NCI-H187 treated with DMSO at 0.1 percent for 48 hours (cell line): ENCODE measurements at regions not wholly inside any gene's neighbourhood (a gene's known extent, or its start where the extent isn't known, plus 50 kb on each side); places are given as distances from the start of the nearest gene placed in this dataset.

Experiments used
- DNase-seq: peaks from one replicate; lab custom pipeline; 2025; lab: John Stamatoyannopoulos, UW

DNA sequence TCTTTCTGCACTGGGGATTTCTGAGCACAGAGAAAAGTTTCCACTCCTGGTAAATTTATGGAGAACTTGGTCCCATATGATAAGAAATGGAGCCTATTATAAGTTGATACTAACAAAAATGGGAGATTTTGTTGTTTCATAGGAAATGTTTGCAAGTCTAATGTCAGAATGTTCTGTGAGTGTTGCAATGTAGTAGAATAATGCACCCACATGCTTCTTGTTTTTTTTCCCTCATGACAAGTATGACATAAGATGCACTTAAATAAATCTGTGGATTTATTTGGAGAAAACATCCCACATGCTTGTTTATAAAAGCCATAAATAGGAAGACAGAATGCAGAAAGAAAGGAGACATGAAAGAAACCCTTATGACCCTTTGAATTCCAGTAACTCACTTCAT, 50.8 kb upstream of the KCNJ6 start:
- DNase-seq = no peak

- DNase-seq = no peak
Measured at GRCh38 chr21:37968744-37969143, 52.5 kb upstream of the KCNJ6 start.

DNA sequence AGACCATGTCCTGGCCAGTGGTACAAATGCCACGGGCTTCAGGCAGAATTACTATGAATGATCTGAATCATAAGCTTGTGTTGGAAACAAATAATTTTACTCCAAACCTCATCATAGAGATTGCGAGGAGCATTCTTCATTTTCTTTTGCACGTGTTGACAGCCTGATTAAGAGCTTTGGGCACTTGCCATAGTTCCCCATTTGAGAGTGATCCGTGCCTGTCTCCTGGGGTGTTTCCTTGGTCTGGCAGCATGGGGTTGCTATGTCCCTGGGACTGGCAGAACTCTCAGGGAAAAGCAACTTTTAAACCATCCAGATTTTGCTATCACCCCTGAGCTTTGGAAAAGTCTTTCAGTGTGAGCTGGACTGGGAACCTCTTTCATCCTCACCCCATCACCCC, 54.3 kb upstream of the KCNJ6 start:
- no peak for DNase-seq

GRCh38 chr21:37971390-37971950, 55.2 kb upstream of the KCNJ6 start:
- no peak for DNase-seq

DNA sequence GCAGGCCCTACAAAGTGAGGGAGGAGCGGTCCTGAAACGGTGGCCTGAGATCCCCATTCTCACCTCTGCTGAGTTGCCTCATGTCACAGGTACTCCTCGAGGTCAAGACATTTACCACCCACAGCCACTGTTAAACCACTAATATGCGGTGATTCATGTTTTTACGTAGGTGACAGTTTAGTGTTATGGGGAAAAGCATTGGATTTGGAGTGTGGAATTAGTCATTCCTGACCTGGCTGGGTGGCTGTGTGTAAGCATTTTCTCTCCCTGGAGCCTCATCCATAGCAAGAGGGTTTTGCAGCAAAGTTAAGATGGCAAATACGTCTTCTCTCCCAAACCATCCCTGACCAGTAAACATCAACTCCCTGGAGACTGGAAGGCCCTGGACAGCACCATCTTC, 57.8 kb upstream of the KCNJ6 start:
- no peak for DNase-seq

GRCh38 chr21:37982496-37983318, 66.5 kb upstream of the KCNJ6 start:
- DNase-seq = no peak

DNA sequence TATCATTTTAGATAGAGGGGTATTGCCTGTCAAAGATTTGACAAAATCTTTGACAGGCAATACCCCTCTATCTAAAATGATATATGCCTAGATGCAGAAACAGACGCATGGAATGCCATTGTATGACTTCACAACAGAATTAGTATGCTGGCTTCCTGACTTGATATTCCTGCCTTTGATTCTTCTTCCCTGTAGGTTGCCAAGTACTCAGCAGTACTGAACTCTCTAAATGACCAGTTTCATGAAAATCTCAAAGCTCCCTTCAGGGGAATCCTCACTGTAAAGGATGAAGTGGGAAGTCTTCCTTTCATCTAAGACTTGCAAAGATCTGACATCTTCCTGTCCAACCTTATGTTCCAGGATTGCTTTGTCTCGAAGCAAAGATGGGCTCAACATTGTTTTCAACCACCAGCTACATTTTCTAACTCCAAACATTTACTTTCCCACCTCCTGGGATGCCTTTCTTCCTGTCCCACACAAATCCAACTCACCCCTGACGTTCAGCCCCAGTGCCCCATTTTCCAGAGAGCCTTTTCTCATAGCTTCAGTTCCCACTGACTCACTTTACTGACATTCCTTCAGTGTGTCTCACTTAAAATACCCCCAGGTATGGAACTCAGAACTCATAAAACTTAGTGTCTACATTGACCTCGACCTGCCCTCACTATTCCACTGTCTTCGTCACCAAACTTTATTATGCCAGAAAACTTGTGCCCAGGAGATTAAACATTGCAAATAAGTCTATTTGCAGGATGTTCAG, 67.3 kb upstream of the KCNJ6 start:
- no peak for DNase-seq

- DNase-seq = no peak
Measured at GRCh38 chr21:37984416-37984815, 68.2 kb upstream of the KCNJ6 start.

DNA sequence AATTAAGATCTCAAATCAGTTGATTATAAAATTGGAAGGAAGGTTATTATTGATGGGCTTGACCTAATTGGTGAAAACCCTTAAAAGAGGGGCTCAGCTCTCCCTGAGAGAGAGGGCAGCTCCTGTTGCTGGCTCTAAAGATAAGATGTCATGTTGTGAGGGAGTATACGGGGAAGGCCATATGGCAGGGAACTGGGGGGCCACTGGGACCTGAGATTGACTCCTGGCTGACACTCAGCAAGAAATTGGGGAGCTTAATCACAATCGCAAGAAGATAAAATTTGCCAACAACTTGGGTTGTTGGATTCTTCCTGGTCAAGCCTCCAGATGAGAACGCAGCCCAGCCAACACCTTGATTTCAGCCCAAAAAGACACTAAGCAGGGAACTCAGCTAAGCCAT, 69.7 kb upstream of the KCNJ6 start:
- no peak for DNase-seq

GRCh38 chr21:37986751-37987399, 70.6 kb upstream of the KCNJ6 start:
- DNase-seq = no peak

GRCh38 chr21:37987668-37988067, 71.4 kb upstream of the KCNJ6 start:
- no peak for DNase-seq

DNA sequence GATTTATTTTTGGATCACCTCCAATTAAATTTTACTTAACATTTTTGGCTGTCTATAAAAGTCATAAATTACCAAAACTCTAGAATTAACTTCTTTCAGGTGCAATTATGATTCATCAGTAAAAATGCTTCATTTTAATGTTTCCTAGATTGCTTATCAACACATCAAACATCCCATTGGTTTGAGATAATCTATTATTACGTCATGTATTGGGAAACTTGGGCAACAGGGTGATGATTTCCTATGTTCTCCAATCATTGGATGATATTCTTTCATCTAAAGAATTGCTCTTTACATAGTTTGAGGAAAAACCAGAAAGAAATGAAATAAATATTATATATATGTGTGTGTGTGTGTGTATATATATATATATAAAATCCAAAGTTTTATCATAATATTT, 76.8 kb upstream of the KCNJ6 start:
- no peak for DNase-seq

GRCh38 chr21:37994211-37994610, 78.0 kb upstream of the KCNJ6 start:
- DNase-seq = no peak

DNA sequence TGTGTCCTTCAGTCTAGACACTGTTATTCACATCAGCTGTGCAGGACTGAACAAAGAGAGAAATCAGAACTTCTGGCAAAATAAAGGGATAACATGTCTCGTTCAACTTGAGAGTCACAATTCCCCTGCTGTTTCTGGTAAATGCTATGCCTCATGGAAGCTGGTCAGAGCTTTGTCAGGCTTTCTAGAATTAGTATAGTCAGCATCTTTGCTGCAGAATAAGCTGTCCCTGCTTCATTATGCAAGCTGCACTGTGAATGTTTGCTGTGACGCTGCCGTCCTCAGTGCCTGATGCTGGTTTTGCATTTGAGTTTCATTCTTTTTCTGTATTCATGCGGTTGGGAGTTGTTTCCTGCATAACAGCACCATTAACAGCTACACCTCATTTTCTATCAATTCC, 96.4 kb upstream of the KCNJ6 start:
- DNase-seq = no peak

DNA sequence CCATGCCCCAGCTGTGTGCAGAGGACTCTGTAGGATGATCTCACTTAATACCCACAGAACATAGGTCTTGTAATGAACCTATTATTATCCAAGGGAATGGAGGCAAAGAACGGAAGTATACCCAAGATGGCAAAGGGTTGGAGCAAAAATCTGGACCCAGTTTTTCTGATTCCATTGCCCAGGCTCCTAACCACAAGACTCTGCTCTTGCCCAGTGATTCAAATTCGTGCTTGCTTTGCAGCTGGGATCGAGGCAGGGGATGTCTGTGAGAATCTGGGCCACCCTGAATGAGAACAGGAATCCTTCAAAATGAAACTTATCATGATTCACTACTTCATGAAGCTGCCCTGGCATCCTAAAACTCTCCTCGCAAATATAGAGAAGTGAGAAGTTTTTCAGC, 97.5 kb upstream of the KCNJ6 start:
- DNase-seq = no peak

DNA sequence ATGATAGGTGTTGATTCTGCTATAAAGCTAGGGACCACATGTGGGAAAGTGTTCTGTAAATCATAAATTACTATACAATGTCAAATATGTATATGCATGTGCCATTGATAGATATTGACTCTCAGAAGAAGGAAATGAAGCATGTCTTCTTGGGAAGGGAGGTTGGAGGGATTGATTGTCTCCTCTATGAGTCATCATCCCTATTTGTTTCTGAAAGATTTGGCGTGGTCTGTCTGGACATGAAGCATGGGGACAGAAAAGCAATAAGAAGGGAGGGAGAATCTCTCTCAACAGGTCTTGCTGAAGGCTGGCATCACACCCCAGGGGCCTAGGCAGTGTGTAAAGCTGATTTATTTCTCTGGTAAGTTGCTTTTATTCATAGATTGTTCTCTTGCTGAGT, 98.0 kb upstream of the KCNJ6 start:
- no peak for DNase-seq

DNA sequence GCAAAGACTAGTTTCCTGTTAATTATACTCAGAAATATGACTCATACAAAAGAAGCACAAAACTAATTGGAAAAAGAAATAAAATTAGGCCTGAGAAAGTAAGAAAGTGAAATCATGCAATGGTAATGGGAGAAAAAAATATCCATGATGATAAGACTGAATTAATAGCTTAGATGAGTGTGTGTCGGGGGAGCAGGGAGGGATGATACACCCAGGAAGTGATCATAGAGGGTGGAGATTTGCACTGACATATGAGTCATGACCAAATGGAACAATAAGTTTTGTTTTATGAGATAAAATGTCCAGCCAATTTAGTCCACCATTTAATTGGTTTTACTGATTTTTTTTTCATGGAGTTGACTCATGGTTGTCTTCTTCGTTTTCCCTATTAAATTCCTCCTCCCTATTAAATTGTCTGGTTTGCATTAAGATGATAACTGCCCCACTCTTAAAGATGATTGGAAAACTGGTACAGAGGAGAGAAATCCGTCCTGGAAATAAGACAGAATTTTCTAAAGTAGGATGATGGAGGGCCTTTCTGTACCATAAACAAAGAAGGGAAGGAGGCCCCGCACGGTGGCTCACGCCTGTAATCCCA, 111.7 kb upstream of the KCNJ6 start:
- DNase-seq = no peak

GRCh38 chr21:38032082-38032801, 116.0 kb upstream of the KCNJ6 start:
- no peak for DNase-seq

DNA sequence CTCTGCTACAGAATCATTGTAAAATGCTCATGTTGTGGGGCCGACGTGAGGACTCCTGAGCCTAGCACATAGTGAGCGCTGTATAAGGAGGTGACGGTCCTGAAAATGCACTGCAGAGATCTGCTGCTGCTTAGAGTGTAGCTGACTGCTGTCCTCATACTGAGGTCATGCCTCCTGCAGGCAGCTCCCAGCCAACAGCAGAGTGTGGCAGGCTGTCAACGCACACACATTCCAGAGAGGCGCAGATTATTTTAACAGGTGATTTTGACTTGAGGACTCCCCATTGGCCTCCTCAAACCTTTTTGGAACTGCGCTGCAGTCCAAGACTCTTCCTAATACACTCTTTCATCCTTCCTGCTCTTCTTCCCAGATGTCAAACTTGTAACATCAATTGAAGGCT, 119.8 kb upstream of the KCNJ6 start:
- no peak for DNase-seq

- no peak for DNase-seq
Measured at GRCh38 chr21:38037416-38037815, 121.2 kb upstream of the KCNJ6 start.

DNA sequence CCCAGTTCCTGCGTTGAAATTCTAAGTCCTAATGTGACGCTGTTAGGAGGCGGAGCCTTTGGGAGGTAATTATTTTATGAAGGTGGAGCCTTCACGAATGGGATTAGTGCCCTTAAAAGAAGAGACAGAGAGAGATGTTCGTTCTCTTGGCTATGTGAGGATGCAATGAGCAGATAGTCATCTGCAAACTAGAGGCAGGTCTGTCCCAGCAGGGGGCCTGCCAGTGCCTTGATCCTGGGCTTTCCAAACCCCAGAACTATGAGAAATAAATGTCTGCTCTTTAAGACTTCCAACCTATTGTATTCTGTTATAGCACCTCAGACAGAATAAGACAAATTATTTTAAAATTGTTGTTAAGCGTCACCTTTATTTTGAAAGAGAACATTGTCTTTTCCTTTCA, 123.1 kb upstream of the KCNJ6 start:
- DNase-seq = no peak

DNA sequence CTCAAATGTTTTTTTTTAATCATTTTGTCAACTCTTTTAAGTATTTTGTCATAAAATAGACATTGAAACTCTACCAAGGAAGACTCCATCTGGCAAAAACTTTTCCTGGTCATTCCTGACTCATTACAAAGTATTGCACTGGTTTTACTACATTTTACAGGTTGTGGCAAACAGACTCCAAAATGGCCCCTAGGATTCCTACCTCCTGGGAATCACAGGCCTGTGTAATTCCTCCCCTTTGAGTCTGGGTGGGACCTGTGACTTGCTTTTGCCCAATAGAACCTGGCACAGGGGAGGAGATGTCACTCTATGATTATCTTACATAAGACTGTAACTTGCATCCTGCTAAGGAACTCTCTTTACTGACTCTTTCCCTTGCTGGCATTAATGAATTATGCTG, 123.6 kb upstream of the KCNJ6 start:
- no peak for DNase-seq
